Ascending aorta (tissue), 2 donors: ENCODE measurements at regions not wholly inside any gene's neighbourhood (a gene's known extent, or its start where the extent isn't known, plus 50 kb on each side); places are given as distances from the start of the nearest gene placed in this dataset.

ENCODE experiments used
- DNase-seq, 2 donors: peaks; one replicate each; pipeline ENCODE4 v3.0.0-alpha.2; 2019; ENCODE audit warnings: low spot score in 2 of 2
- H3K27ac ChIP-seq, 2 donors: fragments of 200-600 bp; sonication (generic); one replicate each; pipeline ENCODE4 v1.5.1; 2016 to 2017; ENCODE audit warnings: mild to moderate bottlenecking in 1 of 2
- H3K27me3 ChIP-seq: fragments of 200-600 bp; sonication (generic); one replicate; pipeline ENCODE4 v1.5.1; 2017
- H3K36me3 ChIP-seq, 2 donors: fragments of 200-600 bp; sonication (generic); one replicate each; pipeline ENCODE4 v1.5.1; 2016
- H3K4me1 ChIP-seq, 2 donors: fragments of 200-600 bp; sonication (generic); one replicate each; pipeline ENCODE4 v1.5.1; 2016 to 2017; ENCODE audit warnings: mild to moderate bottlenecking in 1 of 2
- H3K4me3 ChIP-seq, 2 donors: fragments of 200-600 bp; sonication (generic); one replicate each; pipeline ENCODE4 v1.5.1; 2016 to 2017; ENCODE audit warnings: mild to moderate bottlenecking in 1 of 2
- H3K9me3 ChIP-seq, 2 donors: fragments of 200-600 bp; sonication (generic); one replicate each; pipeline ENCODE4 v1.5.1; 2016
- intact Hi-C: fragments of 100-400 bp; cut with DNase I; formaldehyde crosslinking; loops from one replicate; pipeline ENCODE4 v1.15.1; 2023
- TF ChIP-seq, protein P1 (sequence below), 3 experiments: fragments of 200-600 bp in 2 of 3; fragments of 450-650 bp in 1 of 3; sonication (generic) in 2 of 3; IDR thresholded peaks; one replicate each; pipeline ENCODE4 v1.5.1; 2016 to 2019; ENCODE audit warnings: antibody characterized with exemption in 3 of 3, mild to moderate bottlenecking in 1 of 3, moderate library complexity in 1 of 3

DNA sequence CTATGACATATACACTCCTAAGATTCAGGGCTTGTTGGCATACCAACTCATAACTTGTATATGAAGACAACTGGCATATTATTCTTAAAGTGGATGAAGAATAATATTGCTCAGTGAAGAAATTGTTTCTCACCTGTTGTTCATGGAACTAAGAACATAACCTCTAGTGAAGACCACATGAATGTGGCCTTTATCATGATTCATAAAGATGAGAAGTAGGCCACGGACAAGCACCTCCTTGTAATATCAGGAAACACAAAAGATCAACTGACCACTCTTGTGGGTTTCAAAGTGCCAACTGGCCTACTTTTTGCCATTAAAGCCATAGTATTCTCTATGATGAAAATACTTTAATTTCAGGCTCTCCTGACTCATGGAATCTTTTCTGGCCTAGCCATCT lies 407.4 kb downstream of the GRB14 start:
- no peaks in the 10 kb centered on the region for H3K4me1 ChIP-seq
- no peaks in the 10 kb centered on the region for H3K36me3 ChIP-seq
- H3K27me3 ChIP-seq, result no peaks in the 10 kb centered on the region
- no peak overlapping the region for H3K27ac ChIP-seq
- TF ChIP-seq, protein P1, sequence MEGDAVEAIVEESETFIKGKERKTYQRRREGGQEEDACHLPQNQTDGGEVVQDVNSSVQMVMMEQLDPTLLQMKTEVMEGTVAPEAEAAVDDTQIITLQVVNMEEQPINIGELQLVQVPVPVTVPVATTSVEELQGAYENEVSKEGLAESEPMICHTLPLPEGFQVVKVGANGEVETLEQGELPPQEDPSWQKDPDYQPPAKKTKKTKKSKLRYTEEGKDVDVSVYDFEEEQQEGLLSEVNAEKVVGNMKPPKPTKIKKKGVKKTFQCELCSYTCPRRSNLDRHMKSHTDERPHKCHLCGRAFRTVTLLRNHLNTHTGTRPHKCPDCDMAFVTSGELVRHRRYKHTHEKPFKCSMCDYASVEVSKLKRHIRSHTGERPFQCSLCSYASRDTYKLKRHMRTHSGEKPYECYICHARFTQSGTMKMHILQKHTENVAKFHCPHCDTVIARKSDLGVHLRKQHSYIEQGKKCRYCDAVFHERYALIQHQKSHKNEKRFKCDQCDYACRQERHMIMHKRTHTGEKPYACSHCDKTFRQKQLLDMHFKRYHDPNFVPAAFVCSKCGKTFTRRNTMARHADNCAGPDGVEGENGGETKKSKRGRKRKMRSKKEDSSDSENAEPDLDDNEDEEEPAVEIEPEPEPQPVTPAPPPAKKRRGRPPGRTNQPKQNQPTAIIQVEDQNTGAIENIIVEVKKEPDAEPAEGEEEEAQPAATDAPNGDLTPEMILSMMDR (IDR thresholded peaks at IDR 0.05), result no peak
- no peak for DNase-seq
- no peaks in the 10 kb centered on the region for H3K9me3 ChIP-seq
- H3K4me3 ChIP-seq, result no peak overlapping the region
- intact Hi-C loops, result no loop called here

GRCh38 chr2:164205347-164205746 lies 415.9 kb downstream of the GRB14 start:
- Histone ChIP-seq H3K4me1 (no peaks in the 10 kb centered on the region), H3K27ac (no peak overlapping the region), H3K4me3 (no peak overlapping the region), H3K27me3 (no peaks in the 10 kb centered on the region), H3K36me3 (no peaks in the 10 kb centered on the region), H3K9me3 (no peaks in the 10 kb centered on the region)
- DNase-seq, result no peak
- intact Hi-C loops, result no loop called here
- TF ChIP-seq, protein P1 (IDR thresholded peaks at IDR 0.05), result no peak

DNA sequence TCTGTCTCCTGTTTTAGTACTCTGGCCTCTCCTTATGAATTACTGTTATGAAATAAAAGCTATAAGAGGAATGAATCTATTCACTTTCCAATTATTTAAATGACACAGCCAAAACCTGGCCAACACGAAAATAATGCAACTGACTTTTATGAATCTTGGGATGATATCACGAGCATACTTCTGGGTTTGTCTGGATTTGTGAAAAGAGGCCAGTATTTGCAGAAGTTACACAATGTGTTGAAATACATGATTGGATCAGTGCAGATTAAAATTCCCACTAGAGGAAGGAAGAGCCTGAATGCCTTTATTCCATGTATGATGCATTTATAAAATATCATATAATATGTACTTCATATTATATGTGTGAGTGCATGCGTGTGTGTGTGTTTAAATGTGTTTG lies 418.2 kb downstream of the GRB14 start:
- DNase-seq, result no peak
- H3K9me3 ChIP-seq, result no peaks in the 10 kb centered on the region
- no peak overlapping the region for H3K27ac ChIP-seq
- no peak overlapping the region for H3K4me3 ChIP-seq
- no peaks in the 10 kb centered on the region for H3K27me3 ChIP-seq
- H3K36me3 ChIP-seq, result no peaks in the 10 kb centered on the region
- H3K4me1 ChIP-seq, result no peaks in the 10 kb centered on the region
- intact Hi-C loops, result no loop called here
- TF ChIP-seq, protein P1 (IDR thresholded peaks at IDR 0.05), result no peak

DNA sequence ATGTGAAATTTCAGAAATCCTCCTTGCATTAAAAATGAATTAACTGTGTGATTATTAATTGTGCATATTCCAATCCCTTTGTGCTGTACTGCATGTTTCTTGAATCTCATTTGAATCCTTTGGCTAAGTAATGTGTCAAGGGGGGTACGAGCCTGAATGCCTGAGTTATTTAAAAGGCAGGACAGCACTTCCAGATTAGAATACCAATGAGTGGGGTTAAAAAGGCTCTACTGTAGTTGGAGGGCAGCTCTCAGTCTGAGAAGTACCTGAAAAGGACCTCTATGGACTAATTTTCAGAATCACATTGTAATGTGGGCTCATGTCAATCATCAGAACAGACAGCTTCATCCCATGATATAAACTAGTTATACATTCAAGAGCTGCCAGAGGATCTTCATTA lies 423.0 kb downstream of the GRB14 start:
- no peaks in the 10 kb centered on the region for H3K27me3 ChIP-seq
- TF ChIP-seq, protein P1 (IDR thresholded peaks at IDR 0.05), result no peak
- no peak overlapping the region for H3K4me3 ChIP-seq
- H3K9me3 ChIP-seq, result no peaks in the 10 kb centered on the region
- no peak for DNase-seq
- no peaks in the 10 kb centered on the region for H3K36me3 ChIP-seq
- intact Hi-C loops, result no loop called here
- no peaks in the 10 kb centered on the region for H3K4me1 ChIP-seq
- no peak overlapping the region for H3K27ac ChIP-seq

GRCh38 chr2:164190700-164191099 lies 430.6 kb downstream of the GRB14 start:
- intact Hi-C loops, result no loop called here
- no peaks in the 10 kb centered on the region for H3K4me1 ChIP-seq
- no peak overlapping the region for H3K27ac ChIP-seq
- no peaks in the 10 kb centered on the region for H3K27me3 ChIP-seq
- TF ChIP-seq, protein P1 (IDR thresholded peaks at IDR 0.05), result no peak
- no peaks in the 10 kb centered on the region for H3K9me3 ChIP-seq
- no peak for DNase-seq
- no peak overlapping the region for H3K4me3 ChIP-seq
- H3K36me3 ChIP-seq, result no peaks in the 10 kb centered on the region

- H3K36me3 ChIP-seq, result no peaks in the 10 kb centered on the region
- no peaks in the 10 kb centered on the region for H3K4me1 ChIP-seq
- H3K4me3 ChIP-seq, result no peak overlapping the region
- intact Hi-C loops, result no loop called here
- no peaks in the 10 kb centered on the region for H3K27me3 ChIP-seq
- H3K27ac ChIP-seq, result no peak overlapping the region
- TF ChIP-seq, protein P1 (IDR thresholded peaks at IDR 0.05), result no peak
- no peaks in the 10 kb centered on the region for H3K9me3 ChIP-seq
- DNase-seq, result no peak
These were observed 431.4 kb downstream of the GRB14 start for GRCh38 chr2:164189851-164190250.
